Liver (tissue), 3 donors: ENCODE measurements at regions not wholly inside any gene's neighbourhood (a gene's known extent, or its start where the extent isn't known, plus 50 kb on each side); places are given as distances from the start of the nearest gene placed in this dataset.

Source experiments
- EGR1 ChIP-seq, 2 donors: IDR thresholded peaks; 2 replicates each; pipeline ENCODE4 v1.6.1; 2016 to 2018; ENCODE audit warnings: antibody characterized with exemption in 2 of 2, low read depth in 2 of 2
- HNF4A ChIP-seq, 2 donors: conservative IDR thresholded peaks; 2 replicates each; pipeline ENCODE4 v1.6.1; 2016; ENCODE audit warnings: antibody characterized with exemption in 2 of 2, mild to moderate bottlenecking in 2 of 2
- MAX ChIP-seq: IDR thresholded peaks from 2 replicates; pipeline ENCODE4 v1.6.1; 2016; ENCODE audit warnings: antibody characterized with exemption
- REST ChIP-seq: IDR thresholded peaks from 2 replicates; pipeline ENCODE4 v1.6.1; 2016; ENCODE audit warnings: antibody characterized with exemption, mild to moderate bottlenecking
- RXRA ChIP-seq, 2 donors: IDR thresholded peaks; 2 replicates each; pipeline ENCODE4 v1.6.1; 2017 to 2018; ENCODE audit warnings: antibody characterized with exemption in 2 of 2, mild to moderate bottlenecking in 1 of 2
- TAF1 ChIP-seq: conservative IDR thresholded peaks from 2 replicates; pipeline ENCODE4 v1.6.1; 2016; ENCODE audit warnings: antibody characterized with exemption, mild to moderate bottlenecking
- TF ChIP-seq, protein P1 (sequence below): fragments of 150-350 bp; IDR thresholded peaks from 2 replicates; pipeline ENCODE4 v1.5.1; 2017; ENCODE audit warnings: improper control_type of control experiment, low read depth, low read length; ENCODE audit not compliant: missing input control
- donor health status: healthy.
- donor health status: healthy.

- TF ChIP-seq MAX, result no peak
- TF ChIP-seq, protein P1, sequence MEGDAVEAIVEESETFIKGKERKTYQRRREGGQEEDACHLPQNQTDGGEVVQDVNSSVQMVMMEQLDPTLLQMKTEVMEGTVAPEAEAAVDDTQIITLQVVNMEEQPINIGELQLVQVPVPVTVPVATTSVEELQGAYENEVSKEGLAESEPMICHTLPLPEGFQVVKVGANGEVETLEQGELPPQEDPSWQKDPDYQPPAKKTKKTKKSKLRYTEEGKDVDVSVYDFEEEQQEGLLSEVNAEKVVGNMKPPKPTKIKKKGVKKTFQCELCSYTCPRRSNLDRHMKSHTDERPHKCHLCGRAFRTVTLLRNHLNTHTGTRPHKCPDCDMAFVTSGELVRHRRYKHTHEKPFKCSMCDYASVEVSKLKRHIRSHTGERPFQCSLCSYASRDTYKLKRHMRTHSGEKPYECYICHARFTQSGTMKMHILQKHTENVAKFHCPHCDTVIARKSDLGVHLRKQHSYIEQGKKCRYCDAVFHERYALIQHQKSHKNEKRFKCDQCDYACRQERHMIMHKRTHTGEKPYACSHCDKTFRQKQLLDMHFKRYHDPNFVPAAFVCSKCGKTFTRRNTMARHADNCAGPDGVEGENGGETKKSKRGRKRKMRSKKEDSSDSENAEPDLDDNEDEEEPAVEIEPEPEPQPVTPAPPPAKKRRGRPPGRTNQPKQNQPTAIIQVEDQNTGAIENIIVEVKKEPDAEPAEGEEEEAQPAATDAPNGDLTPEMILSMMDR, result no peak
- TF ChIP-seq EGR1 (IDR thresholded peaks at IDR 0.05; ENCODE audit: low read depth in 2 of 2), result no peak
- no peak for TF ChIP-seq REST
- no peak for TF ChIP-seq TAF1
- TF ChIP-seq HNF4A (conservative IDR thresholded peaks at IDR 0.05), result no peak
- TF ChIP-seq RXRA (IDR thresholded peaks at IDR 0.05), result no peak
Measured at GRCh38 chr22:47891609-47892008, 1129.2 kb downstream of the TBC1D22A start.
